HEK293T (cell line): ENCODE measurements at regions not wholly inside any gene's neighbourhood (a gene's known extent, or its start where the extent isn't known, plus 50 kb on each side); places are given as distances from the start of the nearest gene placed in this dataset.

Experiments
- CTCF ChIA-PET: fragments of 350-600 bp; formaldehyde crosslinking; extraction: SDS; loops from one replicate; lab custom pipeline; 2021; ENCODE audit warnings: antibody characterized with exemption, inconsistent platforms; lab: Yijun Ruan, JAX
- POLR2A ChIA-PET: fragments of 350-600 bp; formaldehyde crosslinking; extraction: SDS; loops from one replicate; lab custom pipeline; 2020; ENCODE audit warnings: antibody characterized with exemption, inconsistent platforms; lab: Yijun Ruan, JAX
- DNase-seq: peaks from one replicate; pipeline ENCODE4 v3.0.0; 2012; ENCODE audit warnings: mixed read lengths; ENCODE audit errors: extremely low spot score
- ARNT ChIP-seq: fragments of 450-650 bp; IDR thresholded peaks from 2 replicates; pipeline ENCODE4 v1.6.1; 2017; ENCODE audit warnings: mild to moderate bottlenecking
- BHLHE40 ChIP-seq: fragments of 450-650 bp; IDR thresholded peaks from 2 replicates; pipeline ENCODE4 v1.6.1; 2016; ENCODE audit warnings: mild to moderate bottlenecking, moderate library complexity, borderline replicate concordance
- CTBP1 ChIP-seq: fragments of 450-650 bp; IDR thresholded peaks from 2 replicates; pipeline ENCODE4 v1.6.1; 2016; ENCODE audit warnings: borderline replicate concordance
- ELF4 ChIP-seq: fragments of 450-650 bp; IDR thresholded peaks from 2 replicates; pipeline ENCODE4 v1.6.1; 2017; ENCODE audit warnings: antibody characterized with exemption
- FOXA1 ChIP-seq: fragments of 450-650 bp; IDR thresholded peaks from 2 replicates; pipeline ENCODE4 v1.6.1; 2016; ENCODE audit warnings: mild to moderate bottlenecking
- FOXK2 ChIP-seq: fragments of 450-650 bp; IDR thresholded peaks from 2 replicates; pipeline ENCODE4 v1.6.1; 2016; ENCODE audit warnings: mild to moderate bottlenecking
- FOXM1 ChIP-seq: fragments of 450-650 bp; IDR thresholded peaks from 2 replicates; pipeline ENCODE4 v1.6.1; 2017; ENCODE audit warnings: mild to moderate bottlenecking, borderline replicate concordance
- HDGF ChIP-seq: fragments of 450-650 bp; IDR thresholded peaks from 2 replicates; pipeline ENCODE4 v1.6.1; 2017; ENCODE audit warnings: antibody characterized with exemption, borderline replicate concordance
- L3MBTL2 ChIP-seq: fragments of 450-650 bp; conservative IDR thresholded peaks from 2 replicates; pipeline ENCODE4 v1.6.1; 2016; ENCODE audit warnings: mild to moderate bottlenecking
- LEF1 ChIP-seq: fragments of 450-650 bp; IDR thresholded peaks from 2 replicates; pipeline ENCODE4 v1.6.1; 2017; ENCODE audit warnings: mild to moderate bottlenecking, borderline replicate concordance
- NFRKB ChIP-seq: fragments of 450-650 bp; IDR thresholded peaks from 2 replicates; pipeline ENCODE4 v1.6.1; 2016; ENCODE audit warnings: mild to moderate bottlenecking, moderate library complexity
- SP1 ChIP-seq: fragments of 450-650 bp; IDR thresholded peaks from 2 replicates; pipeline ENCODE4 v1.6.1; 2017
- SUZ12 ChIP-seq: fragments of 450-650 bp; IDR thresholded peaks from 2 replicates; pipeline ENCODE4 v1.6.1; 2016; ENCODE audit warnings: mild to moderate bottlenecking
- TARDBP ChIP-seq: fragments of 450-650 bp; IDR thresholded peaks from 2 replicates; pipeline ENCODE4 v1.6.1; 2016
- ZNF384 ChIP-seq: fragments of 450-650 bp; IDR thresholded peaks from 2 replicates; pipeline ENCODE4 v1.6.1; 2016
- TF ChIP-seq, protein P1 (sequence below): fragments of 450-650 bp; IDR thresholded peaks from 2 replicates; pipeline ENCODE4 v1.6.1; 2016

DNA sequence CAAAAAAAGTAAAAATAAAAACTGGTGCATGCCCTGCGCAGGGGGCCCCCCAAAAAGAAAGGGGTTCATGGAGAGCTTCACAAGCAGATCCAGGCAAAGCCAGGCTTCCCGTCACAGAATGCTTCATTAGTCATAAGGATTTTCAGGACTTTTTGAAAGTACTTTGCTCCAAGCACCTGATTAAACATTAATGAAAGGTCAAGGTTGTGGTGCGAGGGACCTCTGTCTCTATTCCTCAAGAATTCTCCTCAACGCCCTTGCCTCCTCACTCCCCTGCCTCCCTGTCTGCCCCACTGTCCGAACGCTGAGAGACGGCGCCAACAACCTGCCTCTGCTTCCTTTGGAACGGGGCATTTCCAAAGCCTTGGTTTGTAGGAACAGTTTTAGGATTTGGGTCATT lies 240.1 kb upstream of the IGF1R start:
- ChIA-PET POLR2A (no interaction called here), CTCF (interaction anchor here (1.0 kb wide), 1 partner anchor 96 kb away, joined by 5 read pairs; no protein-coding TSS in a partner anchor)
- DNase-seq = no peak
- TF ChIP-seq BHLHE40 (no peak), NFRKB (no peak), FOXM1 (no peak), LEF1 (no peak), TARDBP (no peak), HDGF (no peak), SP1 (no peak), FOXA1 (no peak), ZNF384 (no peak), ARNT (no peak), L3MBTL2 (no peak), CTBP1 (no peak), SUZ12 (no peak), FOXK2 (no peak)
- TF ChIP-seq, protein P1, sequence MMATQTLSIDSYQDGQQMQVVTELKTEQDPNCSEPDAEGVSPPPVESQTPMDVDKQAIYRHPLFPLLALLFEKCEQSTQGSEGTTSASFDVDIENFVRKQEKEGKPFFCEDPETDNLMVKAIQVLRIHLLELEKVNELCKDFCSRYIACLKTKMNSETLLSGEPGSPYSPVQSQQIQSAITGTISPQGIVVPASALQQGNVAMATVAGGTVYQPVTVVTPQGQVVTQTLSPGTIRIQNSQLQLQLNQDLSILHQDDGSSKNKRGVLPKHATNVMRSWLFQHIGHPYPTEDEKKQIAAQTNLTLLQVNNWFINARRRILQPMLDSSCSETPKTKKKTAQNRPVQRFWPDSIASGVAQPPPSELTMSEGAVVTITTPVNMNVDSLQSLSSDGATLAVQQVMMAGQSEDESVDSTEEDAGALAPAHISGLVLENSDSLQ = no peak

- DNase-seq = no peak
- TF ChIP-seq SP1 (no peak), CTBP1 (no peak), FOXK2 (no peak), ZNF384 (no peak)
- TF ChIP-seq, protein P1 = no peak
- ChIA-PET POLR2A (no interaction called here), CTCF (interaction anchor here (0.8 kb wide), 1 partner anchor 11 kb away, joined by 3 read pairs; no protein-coding TSS in a partner anchor)
Measured at GRCh38 chr15:98410328-98410727, 238.0 kb upstream of the IGF1R start.

DNA sequence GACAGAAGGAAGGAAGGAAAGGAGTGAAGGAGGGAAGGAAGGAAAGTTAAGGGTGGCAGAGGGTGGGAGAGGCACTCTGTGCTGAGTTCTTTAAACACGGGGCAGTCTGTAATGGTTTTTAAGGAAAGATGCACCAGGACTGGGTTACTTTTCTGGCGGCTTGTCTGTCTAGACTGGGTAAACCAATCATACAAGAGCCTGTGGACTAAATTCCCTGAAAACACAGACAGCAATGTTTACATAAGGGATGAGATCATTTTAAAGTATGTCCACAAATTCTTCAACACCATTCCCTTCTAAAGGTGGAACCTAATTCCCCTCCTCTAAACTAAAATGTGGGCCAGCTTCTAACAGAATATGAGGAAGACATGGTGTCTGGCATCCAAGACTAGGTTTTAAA lies 235.5 kb upstream of the IGF1R start:
- DNase-seq = no peak
- ChIA-PET CTCF (no interaction called here), POLR2A (no interaction called here)
- TF ChIP-seq FOXM1 = no peak
- TF ChIP-seq ARNT = no peak
- no peak for TF ChIP-seq SUZ12
- no peak for TF ChIP-seq BHLHE40
- no peak for TF ChIP-seq ZNF384
- no peak for TF ChIP-seq ELF4
- no peak for TF ChIP-seq FOXK2
- TF ChIP-seq NFRKB = no peak
- no peak for TF ChIP-seq FOXA1
- TF ChIP-seq, protein P1 = no peak
- TF ChIP-seq CTBP1 = no peak
- TF ChIP-seq SP1 = no peak
- no peak for TF ChIP-seq TARDBP
- no peak for TF ChIP-seq L3MBTL2
- TF ChIP-seq HDGF = no peak
- TF ChIP-seq LEF1 = no peak

DNA sequence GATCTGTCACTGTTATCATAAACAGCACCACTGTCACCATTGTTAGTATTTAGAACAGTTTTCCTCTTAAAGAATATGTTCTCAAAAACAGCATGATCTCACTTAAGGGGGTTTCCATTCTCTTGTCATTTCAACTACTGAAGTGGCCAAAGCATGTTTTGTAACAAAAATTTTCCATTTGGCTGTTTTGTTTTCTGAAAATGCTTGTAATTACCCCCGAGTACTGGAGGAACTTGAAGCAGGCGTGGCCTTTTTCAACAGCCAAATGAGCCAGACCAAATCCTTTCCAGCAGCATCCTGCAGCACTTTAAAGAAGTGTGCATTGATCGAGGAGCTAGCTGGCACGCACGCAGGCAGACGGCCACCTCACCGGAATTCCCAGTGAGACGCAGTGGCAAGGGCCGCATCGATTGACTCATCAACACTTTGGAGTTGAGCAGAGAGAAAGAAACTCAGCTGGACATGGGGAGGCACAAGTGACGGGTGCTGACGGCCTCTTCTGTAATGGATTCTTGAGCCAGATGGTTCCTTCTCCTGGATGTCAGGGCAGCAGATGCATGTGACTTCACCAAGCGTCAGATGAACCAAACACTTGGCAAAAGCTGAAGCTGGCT lies 234.3 kb upstream of the IGF1R start:
- CTCF ChIA-PET = no interaction called here
- POLR2A ChIA-PET = no interaction called here

DNA sequence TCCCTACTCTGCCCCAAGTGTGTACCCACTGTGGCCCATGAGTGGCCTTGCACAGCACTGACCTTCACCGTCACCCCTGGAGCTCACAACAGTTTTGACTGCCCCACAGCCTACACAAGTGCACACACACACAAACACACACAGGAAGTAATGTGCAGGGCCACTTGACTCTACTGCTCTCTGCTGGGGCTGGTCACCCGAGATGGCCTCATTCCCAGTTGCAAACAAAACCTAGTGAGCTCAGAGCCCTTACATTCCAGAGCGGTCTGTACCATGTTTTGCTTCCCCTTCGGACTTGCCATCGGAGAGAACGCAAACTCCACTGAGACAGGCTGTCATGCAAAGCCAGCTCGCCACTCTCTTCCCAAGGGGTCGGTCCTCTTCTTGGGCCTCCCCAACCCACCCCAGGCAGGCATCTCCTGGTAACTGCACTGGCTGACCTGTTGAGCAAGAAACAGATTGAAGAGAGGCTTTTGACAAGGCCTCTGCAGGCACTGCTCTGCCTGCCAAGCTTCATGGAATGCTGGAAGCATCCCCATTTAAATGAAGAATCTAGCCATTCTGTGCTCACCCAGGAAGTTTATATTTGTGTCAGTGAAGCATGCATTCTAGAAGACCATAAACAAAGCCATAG lies 232.0 kb upstream of the IGF1R start:
- no peak for TF ChIP-seq BHLHE40
- no peak for TF ChIP-seq CTBP1
- TF ChIP-seq SUZ12 = no peak
- no peak for TF ChIP-seq ZNF384
- no peak for TF ChIP-seq L3MBTL2
- TF ChIP-seq LEF1 = no peak
- TF ChIP-seq FOXM1 = no peak
- no peak for TF ChIP-seq ARNT
- no peak for TF ChIP-seq ELF4
- TF ChIP-seq TARDBP = no peak
- TF ChIP-seq, protein P1 = no peak

More for the DNA sequence above, 234.3 kb upstream of the IGF1R start:
- DNase-seq = no peak
- TF ChIP-seq LEF1 (no peak), ARNT (no peak), FOXM1 (no peak)

More for the DNA sequence above, 232.0 kb upstream of the IGF1R start:
- POLR2A ChIA-PET = no interaction called here
- CTCF ChIA-PET = interaction anchor here (0.7 to 1.6 kb wide), 3 partner anchors 104 to 139 kb away, joined by 3 to 4 read pairs (median 3); no protein-coding TSS in a partner anchor
- no peak for DNase-seq
